ENCODE measurements at regions not wholly inside any gene's neighbourhood (a gene's known extent, or its start where the extent isn't known, plus 50 kb on each side); places are given as distances from the start of the nearest gene placed in this dataset.

DNA sequence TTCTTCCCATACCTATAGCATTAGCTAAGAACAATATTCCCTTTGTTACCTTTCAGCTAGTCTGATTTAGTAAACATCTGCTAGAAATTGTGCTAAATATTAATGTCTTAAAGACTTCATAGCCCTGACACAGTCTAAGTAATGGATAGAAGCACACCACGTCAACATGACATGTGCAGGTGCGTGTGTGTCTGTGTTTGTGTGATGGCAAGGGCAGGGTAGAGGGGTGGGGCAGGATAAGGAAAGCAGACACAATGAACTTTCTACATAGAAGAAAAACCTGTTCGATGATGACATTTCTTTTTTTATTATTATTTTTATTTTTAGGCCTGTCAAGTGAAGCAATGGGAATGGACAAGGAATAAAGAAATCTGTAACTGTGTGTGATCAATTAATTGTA, 223.3 kb downstream of the NOL4 start:
- no peak for DNase-seq
- H3K9ac ChIP-seq (ENCODE audit: low read depth in 2 of 2, low read length in 2 of 2), result no peak overlapping the region
- no peaks in the 10 kb centered on the region for H3K4me1 ChIP-seq
- no peak overlapping the region for H3K4me3 ChIP-seq
- H3K27me3 ChIP-seq, result no peaks in the 10 kb centered on the region
- TF ChIP-seq, protein P1, sequence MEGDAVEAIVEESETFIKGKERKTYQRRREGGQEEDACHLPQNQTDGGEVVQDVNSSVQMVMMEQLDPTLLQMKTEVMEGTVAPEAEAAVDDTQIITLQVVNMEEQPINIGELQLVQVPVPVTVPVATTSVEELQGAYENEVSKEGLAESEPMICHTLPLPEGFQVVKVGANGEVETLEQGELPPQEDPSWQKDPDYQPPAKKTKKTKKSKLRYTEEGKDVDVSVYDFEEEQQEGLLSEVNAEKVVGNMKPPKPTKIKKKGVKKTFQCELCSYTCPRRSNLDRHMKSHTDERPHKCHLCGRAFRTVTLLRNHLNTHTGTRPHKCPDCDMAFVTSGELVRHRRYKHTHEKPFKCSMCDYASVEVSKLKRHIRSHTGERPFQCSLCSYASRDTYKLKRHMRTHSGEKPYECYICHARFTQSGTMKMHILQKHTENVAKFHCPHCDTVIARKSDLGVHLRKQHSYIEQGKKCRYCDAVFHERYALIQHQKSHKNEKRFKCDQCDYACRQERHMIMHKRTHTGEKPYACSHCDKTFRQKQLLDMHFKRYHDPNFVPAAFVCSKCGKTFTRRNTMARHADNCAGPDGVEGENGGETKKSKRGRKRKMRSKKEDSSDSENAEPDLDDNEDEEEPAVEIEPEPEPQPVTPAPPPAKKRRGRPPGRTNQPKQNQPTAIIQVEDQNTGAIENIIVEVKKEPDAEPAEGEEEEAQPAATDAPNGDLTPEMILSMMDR (IDR thresholded peaks at IDR 0.05), result no peak
- no peaks in the 10 kb centered on the region for H3K36me3 ChIP-seq
- no peaks in the 10 kb centered on the region for H3K9me3 ChIP-seq
- intact Hi-C loops (cut with DNase I), result no loop called here
- no peak overlapping the region for H3K27ac ChIP-seq

DNA sequence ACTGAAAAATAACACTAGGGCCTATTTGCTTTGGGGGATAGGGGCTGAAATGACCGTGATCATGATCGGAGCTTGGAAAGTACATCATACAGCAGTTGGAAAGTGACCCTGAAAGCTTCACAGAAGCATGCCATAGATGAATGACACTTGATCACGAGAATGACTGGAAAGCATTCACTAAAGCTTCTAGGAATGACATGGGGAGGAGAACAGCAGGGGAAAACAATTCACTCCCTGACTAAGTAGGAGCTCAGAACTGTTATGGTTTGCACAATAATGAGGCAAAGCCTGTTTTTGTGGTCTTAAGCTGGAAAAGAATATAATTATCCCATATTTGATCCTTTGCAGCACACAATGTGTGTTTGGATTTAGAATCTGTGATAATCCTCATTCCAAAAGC, 237.5 kb downstream of the NOL4 start:
- no peaks in the 10 kb centered on the region for H3K4me1 ChIP-seq
- DNase-seq, result no peak
- TF ChIP-seq, protein P1 (IDR thresholded peaks at IDR 0.05), result no peak

DNA sequence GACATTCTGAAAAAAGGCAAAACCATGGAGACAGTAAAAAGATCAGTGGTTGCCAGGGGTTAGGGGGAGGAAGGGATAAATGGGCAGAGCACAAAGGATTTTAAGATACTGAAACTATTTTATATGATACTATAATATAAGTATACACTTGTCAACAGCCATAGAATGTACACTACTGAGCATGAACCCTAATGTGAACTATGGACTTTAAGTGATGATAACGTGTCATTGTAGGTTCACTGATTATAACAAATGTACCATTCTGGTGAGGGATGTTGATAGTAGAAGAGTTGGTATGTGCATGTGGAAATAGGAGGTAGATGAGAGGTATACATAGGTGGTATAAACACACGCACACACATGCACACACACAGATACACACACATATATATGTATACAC, 241.6 kb downstream of the NOL4 start:
- Histone ChIP-seq H3K4me3 (no peak overlapping the region), H3K36me3 (no peaks in the 10 kb centered on the region), H3K9ac (ENCODE audit: low read depth in 2 of 2, low read length in 2 of 2) (no peak overlapping the region), H3K4me1 (no peaks in the 10 kb centered on the region), H3K9me3 (no peaks in the 10 kb centered on the region), H3K27me3 (no peaks in the 10 kb centered on the region), H3K27ac (no peak overlapping the region)
- TF ChIP-seq, protein P1 (IDR thresholded peaks at IDR 0.05), result no peak
- intact Hi-C loops (cut with DNase I), result no loop called here
- no peak for DNase-seq

More for the DNA sequence above, 237.5 kb downstream of the NOL4 start:
- no peaks in the 10 kb centered on the region for H3K36me3 ChIP-seq
- H3K9me3 ChIP-seq, result no peaks in the 10 kb centered on the region
- no peak overlapping the region for H3K27ac ChIP-seq
- intact Hi-C loops (cut with DNase I), result no loop called here
- H3K4me3 ChIP-seq, result no peak overlapping the region
- H3K9ac ChIP-seq (ENCODE audit: low read depth in 2 of 2, low read length in 2 of 2), result no peak overlapping the region
- no peaks in the 10 kb centered on the region for H3K27me3 ChIP-seq

DNA sequence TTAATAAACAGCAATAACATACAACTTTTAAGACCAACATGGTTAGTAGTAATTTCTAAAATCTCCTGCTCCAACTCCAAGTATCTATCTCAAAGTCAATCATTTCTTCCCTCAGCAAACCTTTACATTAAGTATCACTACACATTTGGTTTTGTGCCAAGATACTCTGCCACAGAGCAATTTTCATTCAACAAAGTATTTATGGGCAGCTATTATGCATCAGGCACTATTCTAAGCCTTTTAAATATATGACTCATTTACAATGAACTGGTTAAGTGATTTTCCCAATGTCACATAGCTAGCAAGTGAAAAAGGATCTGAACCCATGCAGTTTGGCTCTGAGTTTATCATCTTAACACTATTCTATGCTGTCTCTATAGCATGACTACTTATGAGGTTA, 264.3 kb downstream of the NOL4 start:
- Histone ChIP-seq H3K27ac (no peak overlapping the region), H3K27me3 (no peaks in the 10 kb centered on the region), H3K4me3 (no peak overlapping the region), H3K9ac (ENCODE audit: low read depth in 2 of 2, low read length in 2 of 2) (no peak overlapping the region), H3K9me3 (no peaks in the 10 kb centered on the region), H3K36me3 (no peaks in the 10 kb centered on the region), H3K4me1 (no peaks in the 10 kb centered on the region)
- intact Hi-C loops (cut with DNase I), result no loop called here
- DNase-seq, result no peak
- TF ChIP-seq, protein P1 (IDR thresholded peaks at IDR 0.05), result no peak

DNA sequence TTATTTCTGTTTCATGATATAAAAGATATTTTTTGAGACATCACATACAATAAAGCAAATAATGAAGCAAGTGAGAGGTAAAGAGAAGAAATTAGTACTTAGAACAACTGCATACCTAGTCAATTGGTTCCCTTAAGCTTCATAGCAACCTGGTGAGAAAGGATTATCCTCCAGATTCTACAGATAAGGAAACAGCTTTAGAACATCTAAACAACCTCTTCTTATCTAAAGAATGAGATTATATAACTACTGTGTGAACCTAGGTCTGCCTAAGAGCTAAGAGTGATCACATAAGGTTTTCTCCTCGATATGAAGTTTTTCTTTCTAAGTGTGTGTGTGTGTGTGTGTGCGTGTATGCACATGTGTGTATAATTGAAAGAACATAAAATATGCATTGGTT, 265.1 kb downstream of the NOL4 start:
- DNase-seq, result no peak
- Histone ChIP-seq H3K27ac (no peak overlapping the region), H3K36me3 (no peaks in the 10 kb centered on the region), H3K4me3 (no peak overlapping the region), H3K27me3 (no peaks in the 10 kb centered on the region), H3K9me3 (no peaks in the 10 kb centered on the region), H3K4me1 (no peaks in the 10 kb centered on the region), H3K9ac (ENCODE audit: low read depth in 2 of 2, low read length in 2 of 2) (no peak overlapping the region)
- intact Hi-C loops (cut with DNase I), result loop anchor here (10.0 kb wide), 1 partner anchor 105 kb away; no protein-coding TSS in a partner anchor
- TF ChIP-seq, protein P1 (IDR thresholded peaks at IDR 0.05), result no peak

DNA sequence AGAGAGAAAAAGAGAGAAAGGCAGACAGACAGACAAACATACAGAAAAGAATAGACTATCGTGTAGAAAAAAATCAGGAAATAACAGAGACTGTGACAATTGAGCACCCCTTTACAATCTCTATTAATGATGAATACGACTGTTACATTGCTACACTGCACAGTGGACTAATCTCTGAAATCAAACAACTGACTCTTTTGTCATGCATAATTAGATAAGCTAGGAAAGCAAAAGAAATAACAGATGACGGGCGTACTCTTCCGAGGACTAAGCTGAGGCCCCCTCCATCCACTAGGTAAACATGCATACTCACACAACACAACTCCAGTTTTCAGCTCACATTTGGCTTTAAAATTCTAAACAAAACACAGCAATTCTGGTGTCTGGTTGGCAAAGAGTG, 267.0 kb downstream of the NOL4 start:
- no peaks in the 10 kb centered on the region for H3K27me3 ChIP-seq
- TF ChIP-seq, protein P1 (IDR thresholded peaks at IDR 0.05), result no peak
- no peak for DNase-seq
- no peak overlapping the region for H3K27ac ChIP-seq
- intact Hi-C loops (cut with DNase I), result loop anchor here (10.0 kb wide), 1 partner anchor 103 kb away; no protein-coding TSS in a partner anchor
- no peak overlapping the region for H3K4me3 ChIP-seq
- H3K9me3 ChIP-seq, result no peaks in the 10 kb centered on the region
- H3K4me1 ChIP-seq, result no peaks in the 10 kb centered on the region
- no peak overlapping the region for H3K9ac ChIP-seq (ENCODE audit: low read depth in 2 of 2, low read length in 2 of 2)
- H3K36me3 ChIP-seq, result no peaks in the 10 kb centered on the region
